CD4-positive, alpha-beta T cell (primary cell): ENCODE measurements at regions not wholly inside any gene's neighbourhood (a gene's known extent, or its start where the extent isn't known, plus 50 kb on each side); places are given as distances from the start of the nearest gene placed in this dataset.

Source experiments
- ATAC-seq: fragments of 200-7000 bp; cut with Tn5 transposase; one replicate; pipeline ENCODE4 v1.10.0; 2022; ENCODE audit warnings: mild to moderate bottlenecking; ENCODE audit not compliant: poor library complexity
- CTCF ChIA-PET: fragments of 350-600 bp; sonication (Branson Sonifier 250); formaldehyde crosslinking; loops from one replicate; lab custom pipeline; 2021; ENCODE audit warnings: antibody characterized with exemption, inconsistent platforms; lab: Charles Lee
- POLR2A ChIA-PET: fragments of 350-600 bp; sonication (Branson Sonifier 250); formaldehyde crosslinking; loops from one replicate; lab custom pipeline; 2021; ENCODE audit warnings: antibody characterized with exemption, inconsistent platforms; lab: Charles Lee
- DNase-seq, 14 experiments: peaks; one replicate each; pipeline ENCODE4 v3.0.0-alpha.2; 2013 to 2020; ENCODE audit warnings: mixed read lengths in 2 of 14
- H3K27ac ChIP-seq, 2 donors: one replicate each; pipeline versions ENCODE4 v1.5.1 to v1.7.0; 2013; ENCODE audit warnings: low read length in 2 of 2, low read depth in 1 of 2, mild to moderate bottlenecking in 1 of 2
- H3K27me3 ChIP-seq, 2 experiments: 1 replicate in 1 of 2; 2 replicates in 1 of 2; pipeline versions ENCODE4 v1.6.1 to v1.7.0; 2013; ENCODE audit warnings: low read length in 2 of 2, control low read depth in 1 of 2, mild to moderate bottlenecking in 1 of 2, moderate library complexity in 1 of 2; ENCODE audit not compliant: insufficient read depth in 2 of 2, control insufficient read depth in 1 of 2
- H3K36me3 ChIP-seq: one replicate; pipeline ENCODE4 v1.6.1; 2013; ENCODE audit warnings: low read length, control low read depth; ENCODE audit not compliant: insufficient read depth
- H3K4me1 ChIP-seq: one replicate; pipeline ENCODE4 v1.6.1; 2013; ENCODE audit warnings: low read length, control low read depth; ENCODE audit not compliant: insufficient read depth
- H3K4me3 ChIP-seq: one replicate; pipeline ENCODE4 v1.5.1; 2013; ENCODE audit warnings: mild to moderate bottlenecking, low read length, moderate library complexity
- H3K9me3 ChIP-seq, 2 experiments: 1 replicate in 1 of 2; 2 replicates in 1 of 2; pipeline versions ENCODE4 v1.6.1 to v1.7.0; 2013; ENCODE audit warnings: low read length in 2 of 2, mild to moderate bottlenecking in 2 of 2, control low read depth in 1 of 2, moderate library complexity in 1 of 2; ENCODE audit not compliant: control insufficient read depth in 1 of 2, insufficient read depth in 1 of 2
- H3K27ac Mint-ChIP-seq: one replicate; pipeline ENCODE4 v1.8.0; 2020; ENCODE audit warnings: mixed read lengths
- H3K27me3 Mint-ChIP-seq: one replicate; pipeline ENCODE4 v1.8.0; 2021; ENCODE audit warnings: mixed read lengths
- H3K36me3 Mint-ChIP-seq: one replicate; pipeline ENCODE4 v1.8.0; 2021; ENCODE audit warnings: low read depth, mixed read lengths
- H3K4me1 Mint-ChIP-seq: one replicate; pipeline ENCODE4 v1.8.0; 2021; ENCODE audit warnings: low read depth, mixed read lengths
- H3K4me3 Mint-ChIP-seq: one replicate; pipeline ENCODE4 v1.8.0; 2020; ENCODE audit warnings: mild to moderate bottlenecking, mixed read lengths
- H3K9me3 Mint-ChIP-seq: one replicate; pipeline ENCODE4 v1.8.0; 2020; ENCODE audit warnings: mixed read lengths
- intact Hi-C, 2 experiments: fragments of 100-400 bp; cut with DNase I in 1 of 2; cut with micrococcal nuclease in 1 of 2; formaldehyde crosslinking; loops; one replicate each; pipeline versions ENCODE4 v1.15.1 to v1.9.0; 2023 to 2025; cut with DNase I, micrococcal nuclease
- TF ChIP-seq, protein P1 (sequence below): fragments of 200-600 bp; IDR thresholded peaks from one replicate; pipeline ENCODE4 v1.8.0; 2022; ENCODE audit warnings: antibody characterized with exemption, mild to moderate bottlenecking

GRCh38 chr1:184241446-184241845 is 145.4 kb upstream of the C1orf21 start:
- Mint-ChIP-seq H3K9me3 (no peaks in the 10 kb centered on the region), H3K4me3 (no peak overlapping the region), H3K27ac (no peak overlapping the region), H3K36me3 (no peaks in the 10 kb centered on the region), H3K4me1 (no peaks in the 10 kb centered on the region), H3K27me3 (peaks cover 25% of the 10 kb centered on the region)
- intact Hi-C loops = no loop called here
- no peak for DNase-seq
- ChIA-PET CTCF (no interaction called here), POLR2A (no interaction called here)
- Histone ChIP-seq H3K36me3 (no peaks in the 10 kb centered on the region), H3K27ac (no peak overlapping the region), H3K4me3 (no peak overlapping the region), H3K9me3 (no peaks in the 10 kb centered on the region), H3K27me3 (no peaks in the 10 kb centered on the region), H3K4me1 (no peaks in the 10 kb centered on the region)
- TF ChIP-seq, protein P1, sequence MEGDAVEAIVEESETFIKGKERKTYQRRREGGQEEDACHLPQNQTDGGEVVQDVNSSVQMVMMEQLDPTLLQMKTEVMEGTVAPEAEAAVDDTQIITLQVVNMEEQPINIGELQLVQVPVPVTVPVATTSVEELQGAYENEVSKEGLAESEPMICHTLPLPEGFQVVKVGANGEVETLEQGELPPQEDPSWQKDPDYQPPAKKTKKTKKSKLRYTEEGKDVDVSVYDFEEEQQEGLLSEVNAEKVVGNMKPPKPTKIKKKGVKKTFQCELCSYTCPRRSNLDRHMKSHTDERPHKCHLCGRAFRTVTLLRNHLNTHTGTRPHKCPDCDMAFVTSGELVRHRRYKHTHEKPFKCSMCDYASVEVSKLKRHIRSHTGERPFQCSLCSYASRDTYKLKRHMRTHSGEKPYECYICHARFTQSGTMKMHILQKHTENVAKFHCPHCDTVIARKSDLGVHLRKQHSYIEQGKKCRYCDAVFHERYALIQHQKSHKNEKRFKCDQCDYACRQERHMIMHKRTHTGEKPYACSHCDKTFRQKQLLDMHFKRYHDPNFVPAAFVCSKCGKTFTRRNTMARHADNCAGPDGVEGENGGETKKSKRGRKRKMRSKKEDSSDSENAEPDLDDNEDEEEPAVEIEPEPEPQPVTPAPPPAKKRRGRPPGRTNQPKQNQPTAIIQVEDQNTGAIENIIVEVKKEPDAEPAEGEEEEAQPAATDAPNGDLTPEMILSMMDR = no peak
- ATAC-seq = no peak

- Histone ChIP-seq H3K36me3 (no peaks in the 10 kb centered on the region), H3K4me3 (no peak overlapping the region), H3K9me3 (no peaks in the 10 kb centered on the region), H3K27me3 (no peaks in the 10 kb centered on the region), H3K27ac (no peak overlapping the region), H3K4me1 (no peaks in the 10 kb centered on the region)
- H3K36me3 Mint-ChIP-seq = no peaks in the 10 kb centered on the region
- H3K4me3 Mint-ChIP-seq = no peak overlapping the region
- H3K9me3 Mint-ChIP-seq = no peaks in the 10 kb centered on the region
- H3K27ac Mint-ChIP-seq = no peak overlapping the region
- intact Hi-C loops = no loop called here
- ChIA-PET CTCF (no interaction called here), POLR2A (no interaction called here)
- H3K27me3 Mint-ChIP-seq = peaks cover 19% of the 10 kb centered on the region
- no peak for DNase-seq
- no peaks in the 10 kb centered on the region for H3K4me1 Mint-ChIP-seq
- TF ChIP-seq, protein P1 = no peak
- ATAC-seq = no peak
Observed at GRCh38 chr1:184242507-184242943, 144.3 kb upstream of the C1orf21 start.

DNA sequence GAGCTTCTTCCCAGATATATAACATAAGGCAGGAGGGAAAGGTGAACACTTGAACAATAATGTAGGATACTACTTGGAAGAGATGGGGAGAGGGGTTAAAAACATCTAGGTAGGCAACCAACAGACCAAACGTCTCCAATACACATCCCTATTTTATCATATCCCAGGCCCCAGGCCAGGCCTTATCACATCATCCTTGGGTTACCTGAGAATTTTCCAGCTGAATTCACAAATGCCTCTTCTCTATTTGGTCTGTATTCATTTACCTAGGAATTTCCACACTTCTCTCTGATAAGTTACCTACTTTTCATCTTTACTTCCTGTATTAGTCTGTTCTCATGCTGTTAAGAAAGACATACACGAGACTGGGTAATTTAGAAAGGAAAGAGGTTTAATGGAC is 141.9 kb upstream of the C1orf21 start:
- TF ChIP-seq, protein P1 = no peak
- CTCF ChIA-PET = no interaction called here
- no peak for ATAC-seq

More for the DNA sequence above, 141.9 kb upstream of the C1orf21 start:
- Mint-ChIP-seq H3K4me1 (no peaks in the 10 kb centered on the region), H3K36me3 (no peaks in the 10 kb centered on the region), H3K4me3 (no peak overlapping the region), H3K9me3 (no peaks in the 10 kb centered on the region), H3K27me3 (peaks cover 22% of the 10 kb centered on the region), H3K27ac (no peak overlapping the region)
- Histone ChIP-seq H3K4me1 (no peaks in the 10 kb centered on the region), H3K27me3 (peaks cover 0 to 5% of the 10 kb centered on the region in 2 experiments), H3K9me3 (no peaks in the 10 kb centered on the region), H3K36me3 (no peaks in the 10 kb centered on the region), H3K4me3 (no peak overlapping the region), H3K27ac (no peak overlapping the region)
- intact Hi-C loops = no loop called here
- no peak for DNase-seq
- POLR2A ChIA-PET = no interaction called here
